Activated naive CD4-positive, alpha-beta T cell treated with anti-CD3 and anti-CD28 coated beads, Interleukin-2, amount 10 ng/mL, durations not matched to agents 7 days and 5 days (primary cell): ENCODE measurements at regions not wholly inside any gene's neighbourhood (a gene's known extent, or its start where the extent isn't known, plus 50 kb on each side); places are given as distances from the start of the nearest gene placed in this dataset.
"Not testable (repeated sequence)": the region's sequence is repeated elsewhere in the genome, so short reads cannot be mapped to it uniquely, and the experiment has no call there.

Experiments used
- CTCF ChIA-PET: fragments of 350-600 bp; sonication (Branson Sonifier 250); formaldehyde crosslinking; loops from one replicate; lab custom pipeline; 2021; ENCODE audit warnings: antibody characterized with exemption; lab: Charles Lee
- DNase-seq: peaks from one replicate; pipeline ENCODE4 v3.0.0-alpha.2; 2020
- H3K27ac Mint-ChIP-seq: one replicate; pipeline ENCODE4 v1.8.0; 2021; ENCODE audit warnings: mild to moderate bottlenecking, moderate library complexity, mixed read lengths
- H3K27me3 Mint-ChIP-seq: one replicate; pipeline ENCODE4 v1.8.0; 2021; ENCODE audit warnings: mild to moderate bottlenecking, mixed read lengths
- H3K36me3 Mint-ChIP-seq: one replicate; pipeline ENCODE4 v1.8.0; 2021; ENCODE audit warnings: mixed read lengths
- H3K4me1 Mint-ChIP-seq: one replicate; pipeline ENCODE4 v1.8.0; 2021; ENCODE audit warnings: mixed read lengths
- H3K4me3 Mint-ChIP-seq: one replicate; pipeline ENCODE4 v1.8.0; 2021; ENCODE audit warnings: mild to moderate bottlenecking, moderate library complexity, mixed read lengths
- H3K9me3 Mint-ChIP-seq: one replicate; pipeline ENCODE4 v1.8.0; 2021; ENCODE audit warnings: mixed read lengths

- CTCF ChIA-PET, H3K27me3 Mint-ChIP-seq, H3K4me1 Mint-ChIP-seq, DNase-seq, H3K36me3 Mint-ChIP-seq, H3K4me3 Mint-ChIP-seq, H3K9me3 Mint-ChIP-seq, H3K27ac Mint-ChIP-seq: not testable (repeated sequence)
Measured at GRCh38 chr16:29179401-29180205, 194.8 kb downstream of the LAT start.

GRCh38 chr16:29177888-29178726 lies 193.3 kb downstream of the LAT start:
- H3K4me3 Mint-ChIP-seq, H3K27me3 Mint-ChIP-seq, H3K36me3 Mint-ChIP-seq, CTCF ChIA-PET, DNase-seq, H3K4me1 Mint-ChIP-seq, H3K9me3 Mint-ChIP-seq, H3K27ac Mint-ChIP-seq: not testable (repeated sequence)

- H3K9me3 Mint-ChIP-seq, H3K36me3 Mint-ChIP-seq, CTCF ChIA-PET, H3K4me1 Mint-ChIP-seq, DNase-seq, H3K27me3 Mint-ChIP-seq, H3K4me3 Mint-ChIP-seq, H3K27ac Mint-ChIP-seq: not testable (repeated sequence)
Measured at GRCh38 chr16:29177203-29177887, 192.5 kb downstream of the LAT start.

GRCh38 chr16:29176822-29177202 lies 192.0 kb downstream of the LAT start:
- peaks cover 12% of the 10 kb centered on the region for H3K9me3 Mint-ChIP-seq
- DNase-seq, CTCF ChIA-PET, H3K4me1 Mint-ChIP-seq, H3K27me3 Mint-ChIP-seq, H3K4me3 Mint-ChIP-seq, H3K27ac Mint-ChIP-seq: not testable (repeated sequence)
- peaks cover 10% of the 10 kb centered on the region for H3K36me3 Mint-ChIP-seq

GRCh38 chr16:29176154-29176470 lies 191.3 kb downstream of the LAT start:
- peaks cover 14% of the 10 kb centered on the region for H3K9me3 Mint-ChIP-seq
- CTCF ChIA-PET, H3K4me1 Mint-ChIP-seq, H3K4me3 Mint-ChIP-seq, H3K27me3 Mint-ChIP-seq, DNase-seq, H3K27ac Mint-ChIP-seq: not testable (repeated sequence)
- H3K36me3 Mint-ChIP-seq: peaks cover 12% of the 10 kb centered on the region

- DNase-seq, H3K27ac Mint-ChIP-seq, CTCF ChIA-PET, H3K4me1 Mint-ChIP-seq, H3K27me3 Mint-ChIP-seq, H3K4me3 Mint-ChIP-seq: not testable (repeated sequence)
- H3K36me3 Mint-ChIP-seq: peaks cover 15% of the 10 kb centered on the region
- peaks cover 14% of the 10 kb centered on the region for H3K9me3 Mint-ChIP-seq
Measured at GRCh38 chr16:29175411-29176153, 190.7 kb downstream of the LAT start.

GRCh38 chr16:29173371-29174305 lies 188.8 kb downstream of the LAT start:
- H3K4me1 Mint-ChIP-seq, H3K27me3 Mint-ChIP-seq, CTCF ChIA-PET, DNase-seq, H3K4me3 Mint-ChIP-seq, H3K27ac Mint-ChIP-seq: not testable (repeated sequence)
- peaks cover 15% of the 10 kb centered on the region for H3K36me3 Mint-ChIP-seq
- peaks cover 14% of the 10 kb centered on the region for H3K9me3 Mint-ChIP-seq

- CTCF ChIA-PET, H3K27me3 Mint-ChIP-seq, DNase-seq, H3K27ac Mint-ChIP-seq, H3K4me1 Mint-ChIP-seq, H3K4me3 Mint-ChIP-seq: not testable (repeated sequence)
- Mint-ChIP-seq H3K36me3 (peaks cover 15% of the 10 kb centered on the region), H3K9me3 (peaks cover 14% of the 10 kb centered on the region)
Measured at GRCh38 chr16:29172098-29172724, 187.4 kb downstream of the LAT start.

GRCh38 chr16:29171296-29171695 lies 186.4 kb downstream of the LAT start:
- Mint-ChIP-seq H3K9me3 (peaks cover 14% of the 10 kb centered on the region), H3K27ac (peak overlapping the region; percentile 46), H3K36me3 (peaks cover 15% of the 10 kb centered on the region)
- H3K4me3 Mint-ChIP-seq, H3K4me1 Mint-ChIP-seq, CTCF ChIA-PET, H3K27me3 Mint-ChIP-seq, DNase-seq: not testable (repeated sequence)

- H3K4me3 Mint-ChIP-seq, H3K4me1 Mint-ChIP-seq, H3K27me3 Mint-ChIP-seq, CTCF ChIA-PET, H3K27ac Mint-ChIP-seq, DNase-seq: not testable (repeated sequence)
- Mint-ChIP-seq H3K9me3 (peaks cover 14% of the 10 kb centered on the region), H3K36me3 (peaks cover 15% of the 10 kb centered on the region)
Measured at GRCh38 chr16:29170393-29171119, 185.7 kb downstream of the LAT start.

- H3K4me3 Mint-ChIP-seq, CTCF ChIA-PET, H3K27ac Mint-ChIP-seq, H3K27me3 Mint-ChIP-seq, H3K4me1 Mint-ChIP-seq, DNase-seq: not testable (repeated sequence)
- peaks cover 15% of the 10 kb centered on the region for H3K36me3 Mint-ChIP-seq
- H3K9me3 Mint-ChIP-seq: peaks cover 14% of the 10 kb centered on the region
Measured at GRCh38 chr16:29169295-29169994, 184.6 kb downstream of the LAT start.
